ENCODE measurements at regions not wholly inside any gene's neighbourhood (a gene's known extent, or its start where the extent isn't known, plus 50 kb on each side); places are given as distances from the start of the nearest gene placed in this dataset.

GRCh38 chrX:46059316-46059715 is 485.9 kb downstream of the ZNF674 start:
- DNase-seq (ENCODE audit: low spot score): no peak
- in situ Hi-C loops (cut with HindIII; ENCODE audit: extremely low pct_ligation_motif_present, low pct_unique_long_range_greater_than_20kb) (no loop called here), intact Hi-C loops (cut with micrococcal nuclease; ENCODE audit: unreplicated experiment) (no loop called here)
- ChIA-PET CTCF (ENCODE audit: low intra/inter-chr PET ratio, low total read pairs) (no interaction called here), POLR2A (no interaction called here)
- Histone ChIP-seq H3K4me3 (replicated peaks in 1 of 3; ENCODE audit: insufficient read depth in 1 of 3, low read depth in 2 of 3, low read length in 3 of 3) (no peak overlapping the region), H3K27ac (ENCODE audit: extremely low read length, insufficient read depth, low read length) (no peak overlapping the region), H2AFZ (ENCODE audit: low read length) (no peak overlapping the region), H3K9ac (ENCODE audit: insufficient read depth, low read depth, low read length) (no peak overlapping the region), H3K36me3 (replicated peaks in 1 of 2; ENCODE audit: control insufficient read depth in 1 of 2, insufficient read depth in 2 of 2, low read length in 2 of 2) (no peaks in the 10 kb centered on the region), H3K9me3 (ENCODE audit: low read length) (no peaks in the 10 kb centered on the region), H4K20me1 (ENCODE audit: insufficient read depth, low read length) (no peaks in the 10 kb centered on the region), H3K4me1 (ENCODE audit: insufficient read depth, low read length) (no peaks in the 10 kb centered on the region), H3K27me3 (ENCODE audit: control insufficient read depth in 1 of 2, insufficient read depth in 2 of 2, low read length in 2 of 2) (no peaks in the 10 kb centered on the region), H3K79me2 (ENCODE audit: insufficient read depth, low read length) (no peaks in the 10 kb centered on the region), H3K4me2 (ENCODE audit: low read depth, low read length) (no peak overlapping the region)
- WGBS (ENCODE audit: low lambda C conversion rate): 71% methylated on average over 1 of the region's 17 CpGs
- no peak for FAIRE-seq
- no TSS peak for BruUV-seq (replicated peaks)
- TF ChIP-seq FUBP1 (CRISPR knock-in tag; IDR thresholded peaks at IDR 0.05; ENCODE audit: borderline replicate concordance) (no peak), MTF1 (CRISPR knock-in tag; IDR thresholded peaks at IDR 0.05) (no peak), ZSCAN22 (CRISPR knock-in tag; IDR thresholded peaks at IDR 0.05) (no peak), TERF1 (CRISPR knock-in tag; IDR thresholded peaks at IDR 0.05) (no peak), CSRNP2 (CRISPR knock-in tag; conservative IDR thresholded peaks at IDR 0.05; ENCODE audit: low read depth) (no peak), FOXJ3 (CRISPR knock-in tag; IDR thresholded peaks at IDR 0.05; ENCODE audit: borderline replicate concordance) (no peak), ATAD3A (CRISPR knock-in tag; IDR thresholded peaks at IDR 0.05) (no peak), RFX5 (IDR thresholded peaks at IDR 0.05; ENCODE audit: low read depth, low read length) (no peak)
- ATAC-seq: no peak
